Astrocyte (in vitro differentiated cells and primary cell): ENCODE measurements at regions not wholly inside any gene's neighbourhood (a gene's known extent, or its start where the extent isn't known, plus 50 kb on each side); places are given as distances from the start of the nearest gene placed in this dataset.

Experiments used
- DNase-seq: peaks from one replicate; pipeline ENCODE4 v3.0.0-alpha.2; 2010; ENCODE audit warnings: low read depth
- FAIRE-seq: peaks from 2 replicates; lab custom pipeline; 2011; peaks lifted over from hg19 to GRCh38; lab: Jason Lieb, UNC
- H2AFZ ChIP-seq: 2 replicates; pipeline ENCODE4 v1.6.0; 2012; ENCODE audit warnings: low read depth, low read length, inconsistent platforms
- H3K27ac ChIP-seq: 2 replicates; pipeline ENCODE4 v1.5.1; 2011; ENCODE audit warnings: low read depth, low read length, inconsistent platforms
- H3K27me3 ChIP-seq: 2 replicates; pipeline ENCODE4 v1.6.0; 2011; ENCODE audit warnings: low read length, inconsistent platforms; ENCODE audit not compliant: insufficient read depth
- H3K36me3 ChIP-seq: 2 replicates; pipeline ENCODE4 v1.5.1; 2011; ENCODE audit warnings: low read length, inconsistent platforms; ENCODE audit not compliant: insufficient read depth
- H3K4me1 ChIP-seq: 2 replicates; pipeline ENCODE4 v1.5.1; 2011; ENCODE audit warnings: low read length, inconsistent platforms; ENCODE audit not compliant: insufficient read depth
- H3K4me2 ChIP-seq: 2 replicates; pipeline ENCODE4 v1.6.0; 2012; ENCODE audit warnings: low read length, inconsistent platforms
- H3K4me3 ChIP-seq: 2 replicates; pipeline ENCODE4 v1.5.1; 2011; ENCODE audit warnings: low read depth, mild to moderate bottlenecking, low read length, inconsistent platforms; ENCODE audit not compliant: insufficient read depth
- H3K79me2 ChIP-seq: 2 replicates; pipeline ENCODE4 v1.6.0; 2012; ENCODE audit warnings: mild to moderate bottlenecking, low read length, inconsistent platforms; ENCODE audit not compliant: insufficient read depth
- H3K9ac ChIP-seq: 2 replicates; pipeline ENCODE4 v1.6.0; 2012; ENCODE audit warnings: mild to moderate bottlenecking, low read length, inconsistent platforms
- H3K9me3 ChIP-seq: 2 replicates; pipeline ENCODE4 v1.5.1; 2012; ENCODE audit warnings: low read depth, mild to moderate bottlenecking, low read length, inconsistent platforms; ENCODE audit not compliant: insufficient read depth
- H4K20me1 ChIP-seq: 2 replicates; pipeline ENCODE4 v1.6.0; 2012; ENCODE audit warnings: low read length, inconsistent platforms; ENCODE audit not compliant: insufficient read depth
- H3K27ac Mint-ChIP-seq: one replicate; pipeline ENCODE4 v1.8.0; 2021; ENCODE audit warnings: mild to moderate bottlenecking, mixed read lengths; ENCODE audit not compliant: unreplicated experiment
- H3K27me3 Mint-ChIP-seq: one replicate; pipeline ENCODE4 v1.8.0; 2021; ENCODE audit warnings: low read depth, mixed read lengths; ENCODE audit not compliant: unreplicated experiment
- H3K36me3 Mint-ChIP-seq: one replicate; pipeline ENCODE4 v1.8.0; 2021; ENCODE audit warnings: low read depth, mixed read lengths; ENCODE audit not compliant: unreplicated experiment
- H3K4me1 Mint-ChIP-seq: one replicate; pipeline ENCODE4 v1.8.0; 2021; ENCODE audit warnings: low read depth, mixed read lengths; ENCODE audit not compliant: unreplicated experiment
- H3K4me3 Mint-ChIP-seq: one replicate; pipeline ENCODE4 v1.8.0; 2021; ENCODE audit warnings: mild to moderate bottlenecking, moderate library complexity, mixed read lengths; ENCODE audit not compliant: unreplicated experiment
- H3K9me3 Mint-ChIP-seq: one replicate; pipeline ENCODE4 v1.8.0; 2021; ENCODE audit warnings: mild to moderate bottlenecking, mixed read lengths; ENCODE audit not compliant: unreplicated experiment
- CTCF ChIP-seq: IDR thresholded peaks from 2 replicates; pipeline ENCODE4 v1.5.1; 2011; ENCODE audit warnings: low read depth, mild to moderate bottlenecking, inconsistent platforms, low read length, moderate library complexity; ENCODE audit not compliant: insufficient read depth
- EZH2 ChIP-seq: IDR thresholded peaks from 2 replicates; pipeline ENCODE4 v1.6.1; 2012; ENCODE audit warnings: mild to moderate bottlenecking, low read length, inconsistent platforms; ENCODE audit not compliant: insufficient read depth

- no peaks in the 10 kb centered on the region for H3K9me3 ChIP-seq
- no peaks in the 10 kb centered on the region for H4K20me1 ChIP-seq
- peaks cover 18% of the 10 kb centered on the region for H3K4me1 ChIP-seq
- Mint-ChIP-seq H3K27me3 (peaks cover 3% of the 10 kb centered on the region), H3K9me3 (peaks cover 11% of the 10 kb centered on the region), H3K4me1 (peaks cover 20% of the 10 kb centered on the region), H3K4me3 (no peak overlapping the region), H3K27ac (peak overlapping the region; percentile 31), H3K36me3 (peaks cover 1% of the 10 kb centered on the region)
- no peak overlapping the region for H2AFZ ChIP-seq
- DNase-seq (no peak), FAIRE-seq (no peak)
- H3K36me3 ChIP-seq = no peaks in the 10 kb centered on the region
- H3K4me3 ChIP-seq = no peak overlapping the region
- H3K27me3 ChIP-seq = no peaks in the 10 kb centered on the region
- H3K27ac ChIP-seq = no peak overlapping the region
- no peaks in the 10 kb centered on the region for H3K79me2 ChIP-seq
- TF ChIP-seq EZH2 (no peak), CTCF (no peak)
- H3K9ac ChIP-seq = no peak overlapping the region
- no peak overlapping the region for H3K4me2 ChIP-seq
Measured at GRCh38 chr6:11396860-11397259, 140.7 kb upstream of the TMEM170B start.

GRCh38 chr6:11393713-11394627, 143.6 kb upstream of the TMEM170B start:
- Mint-ChIP-seq H3K9me3 (peaks cover 11% of the 10 kb centered on the region), H3K4me3 (peak overlapping the region; percentile 12), H3K36me3 (peaks cover 1% of the 10 kb centered on the region), H3K4me1 (peaks cover 20% of the 10 kb centered on the region), H3K27ac (peak overlapping the region; percentile 94), H3K27me3 (peaks cover 3% of the 10 kb centered on the region)
- Histone ChIP-seq H3K4me1 (peaks cover 18% of the 10 kb centered on the region), H3K27me3 (no peaks in the 10 kb centered on the region), H3K9me3 (no peaks in the 10 kb centered on the region), H3K4me3 (peak overlapping the region; percentile 17), H2AFZ (peak overlapping the region; percentile 39), H4K20me1 (no peaks in the 10 kb centered on the region), H3K9ac (peak overlapping the region; percentile 26), H3K36me3 (no peaks in the 10 kb centered on the region), H3K79me2 (no peaks in the 10 kb centered on the region), H3K27ac (peak overlapping the region; percentile 52), H3K4me2 (peak overlapping the region; percentile 73)
- no peak for TF ChIP-seq CTCF
- no peak for TF ChIP-seq EZH2
- DNase-seq (peak; percentile 79), FAIRE-seq (peak; percentile 59)
